Neural progenitor cell (in vitro differentiated cells): ENCODE measurements at regions not wholly inside any gene's neighbourhood (a gene's known extent, or its start where the extent isn't known, plus 50 kb on each side); places are given as distances from the start of the nearest gene placed in this dataset.

Experiments used
- DNase-seq: peaks from one replicate; pipeline ENCODE4 v3.0.0-alpha.2; 2016; ENCODE audit warnings: low spot score
- H2AFZ ChIP-seq: fragments of 200-600 bp; sonication (generic); replicated peaks from 2 replicates; pipeline ENCODE4 v1.6.1; 2016; ENCODE audit warnings: antibody characterized with exemption
- H3F3A ChIP-seq: fragments of 200-600 bp; sonication (generic); 2 replicates; pipeline ENCODE4 v1.6.1; 2016; ENCODE audit warnings: antibody characterized with exemption, low read depth
- H3K27ac ChIP-seq: fragments of 200-600 bp; sonication (generic); 2 replicates; pipeline ENCODE4 v1.5.1; 2016; ENCODE audit warnings: mild to moderate bottlenecking
- H3K27me3 ChIP-seq: fragments of 200-600 bp; sonication (generic); 2 replicates; pipeline ENCODE4 v1.6.1; 2016; ENCODE audit warnings: mild to moderate bottlenecking, moderate library complexity
- H3K36me3 ChIP-seq: fragments of 200-600 bp; sonication (generic); 2 replicates; pipeline ENCODE4 v1.5.1; 2016
- H3K4me1 ChIP-seq: fragments of 200-600 bp; sonication (generic); 2 replicates; pipeline ENCODE4 v1.6.1; 2016; ENCODE audit warnings: mixed run types
- H3K4me2 ChIP-seq: fragments of 200-600 bp; sonication (generic); 2 replicates; pipeline ENCODE4 v1.6.1; 2016
- H3K4me3 ChIP-seq: fragments of 200-600 bp; sonication (generic); 2 replicates; pipeline ENCODE4 v1.5.1; 2016
- H3K79me2 ChIP-seq: fragments of 200-600 bp; sonication (generic); 2 replicates; pipeline ENCODE4 v1.6.1; 2016; ENCODE audit warnings: low read depth
- H3K9ac ChIP-seq: fragments of 200-600 bp; sonication (generic); 2 replicates; pipeline ENCODE4 v1.6.1; 2016
- H3K9me3 ChIP-seq: fragments of 200-600 bp; sonication (generic); 2 replicates; pipeline ENCODE4 v1.5.1; 2016; ENCODE audit warnings: low read depth
- H4K20me1 ChIP-seq: fragments of 200-600 bp; sonication (generic); 2 replicates; pipeline ENCODE4 v1.6.1; 2016; ENCODE audit warnings: low read depth
- H3K27ac Mint-ChIP-seq: 3 replicates; pipeline ENCODE4 v1.8.0; 2021; ENCODE audit warnings: mixed read lengths
- H3K27me3 Mint-ChIP-seq: 2 replicates; pipeline ENCODE4 v1.8.0; 2022; ENCODE audit warnings: low read depth, mild to moderate bottlenecking, inconsistent platforms, moderate library complexity, mixed read lengths; ENCODE audit not compliant: insufficient read depth
- H3K36me3 Mint-ChIP-seq: 3 replicates; pipeline ENCODE4 v1.8.0; 2021; ENCODE audit warnings: mixed read lengths
- H3K4me1 Mint-ChIP-seq: 3 replicates; pipeline ENCODE4 v1.8.0; 2021; ENCODE audit warnings: mixed read lengths
- H3K4me3 Mint-ChIP-seq: 3 replicates; pipeline ENCODE4 v1.8.0; 2021; ENCODE audit warnings: mild to moderate bottlenecking, moderate library complexity, mixed read lengths
- H3K9me3 Mint-ChIP-seq: 3 replicates; pipeline ENCODE4 v1.8.0; 2020; ENCODE audit warnings: mixed read lengths
- EZH2 ChIP-seq: fragments of 200-600 bp; sonication (generic); IDR thresholded peaks from 2 replicates; pipeline ENCODE4 v1.6.1; 2017; ENCODE audit warnings: antibody characterized with exemption, mild to moderate bottlenecking, moderate library complexity
- EZH2phosphoT487 ChIP-seq: fragments of 200-600 bp; sonication (generic); IDR thresholded peaks from 2 replicates; pipeline ENCODE4 v1.6.1; 2017; ENCODE audit warnings: antibody characterized with exemption
- TF ChIP-seq, protein P1 (sequence below): fragments of 200-600 bp; sonication (generic); IDR thresholded peaks from 2 replicates; pipeline ENCODE4 v1.5.1; 2017; ENCODE audit warnings: antibody characterized with exemption, mild to moderate bottlenecking

DNA sequence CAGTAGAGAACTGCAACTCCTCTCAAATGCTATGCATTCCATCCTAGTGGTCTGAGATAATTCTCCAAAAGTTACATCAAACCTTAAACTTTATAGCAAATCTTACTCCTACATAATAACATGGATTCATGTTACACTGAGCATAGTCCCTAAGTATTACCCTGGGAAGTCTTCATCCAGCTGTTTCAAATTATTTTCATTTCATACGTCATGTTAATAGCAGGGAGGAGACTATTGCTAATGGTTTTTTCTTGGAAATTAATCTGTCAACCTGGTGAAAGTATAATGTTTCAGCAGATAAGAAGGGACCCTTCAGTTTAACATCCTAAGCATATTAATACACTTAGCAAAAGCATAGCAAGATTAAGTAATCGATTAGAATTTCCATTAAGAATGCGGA is 318.1 kb downstream of the USP25 start:
- Mint-ChIP-seq H3K27ac (no peak overlapping the region), H3K4me1 (no peaks in the 10 kb centered on the region), H3K27me3 (peaks cover 2% of the 10 kb centered on the region), H3K36me3 (no peaks in the 10 kb centered on the region), H3K9me3 (peaks cover 4% of the 10 kb centered on the region), H3K4me3 (no peak overlapping the region)
- no peak for TF ChIP-seq EZH2phosphoT487
- TF ChIP-seq EZH2: no peak
- TF ChIP-seq, protein P1, sequence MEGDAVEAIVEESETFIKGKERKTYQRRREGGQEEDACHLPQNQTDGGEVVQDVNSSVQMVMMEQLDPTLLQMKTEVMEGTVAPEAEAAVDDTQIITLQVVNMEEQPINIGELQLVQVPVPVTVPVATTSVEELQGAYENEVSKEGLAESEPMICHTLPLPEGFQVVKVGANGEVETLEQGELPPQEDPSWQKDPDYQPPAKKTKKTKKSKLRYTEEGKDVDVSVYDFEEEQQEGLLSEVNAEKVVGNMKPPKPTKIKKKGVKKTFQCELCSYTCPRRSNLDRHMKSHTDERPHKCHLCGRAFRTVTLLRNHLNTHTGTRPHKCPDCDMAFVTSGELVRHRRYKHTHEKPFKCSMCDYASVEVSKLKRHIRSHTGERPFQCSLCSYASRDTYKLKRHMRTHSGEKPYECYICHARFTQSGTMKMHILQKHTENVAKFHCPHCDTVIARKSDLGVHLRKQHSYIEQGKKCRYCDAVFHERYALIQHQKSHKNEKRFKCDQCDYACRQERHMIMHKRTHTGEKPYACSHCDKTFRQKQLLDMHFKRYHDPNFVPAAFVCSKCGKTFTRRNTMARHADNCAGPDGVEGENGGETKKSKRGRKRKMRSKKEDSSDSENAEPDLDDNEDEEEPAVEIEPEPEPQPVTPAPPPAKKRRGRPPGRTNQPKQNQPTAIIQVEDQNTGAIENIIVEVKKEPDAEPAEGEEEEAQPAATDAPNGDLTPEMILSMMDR: no peak
- no peak for DNase-seq
- H3K79me2 ChIP-seq: no peaks in the 10 kb centered on the region
- no peaks in the 10 kb centered on the region for H4K20me1 ChIP-seq
- H3K4me3 ChIP-seq: no peak overlapping the region
- no peak overlapping the region for H3K4me2 ChIP-seq
- H3K4me1 ChIP-seq: no peaks in the 10 kb centered on the region
- H2AFZ ChIP-seq: no peak overlapping the region
- no peaks in the 10 kb centered on the region for H3K36me3 ChIP-seq
- H3K9me3 ChIP-seq: no peaks in the 10 kb centered on the region
- H3K9ac ChIP-seq: no peak overlapping the region
- H3K27me3 ChIP-seq: no peaks in the 10 kb centered on the region
- H3F3A ChIP-seq: no peaks in the 10 kb centered on the region
- H3K27ac ChIP-seq: no peak overlapping the region

DNA sequence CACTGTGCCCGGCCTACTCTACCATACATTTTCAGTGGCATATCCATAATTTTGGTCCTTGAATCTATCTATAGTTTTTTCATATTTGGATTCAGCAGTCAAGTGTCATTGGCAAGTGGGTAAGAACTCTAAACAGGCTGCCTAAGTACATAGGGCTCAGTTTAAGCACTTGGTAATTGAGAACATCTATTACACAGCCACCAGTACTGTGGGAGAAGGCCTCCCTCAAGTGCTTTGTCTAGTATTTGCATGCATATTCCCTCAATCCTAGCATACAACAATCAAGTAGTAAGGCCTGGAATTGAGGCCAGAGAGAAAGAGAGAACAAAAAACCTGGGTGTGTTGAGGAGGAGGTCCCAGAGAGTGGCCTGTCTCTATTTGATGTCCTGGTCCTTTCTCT is 325.2 kb downstream of the USP25 start:
- H3K9me3 Mint-ChIP-seq: peaks cover 5% of the 10 kb centered on the region
- Histone ChIP-seq H3F3A (no peaks in the 10 kb centered on the region), H4K20me1 (no peaks in the 10 kb centered on the region)

DNA sequence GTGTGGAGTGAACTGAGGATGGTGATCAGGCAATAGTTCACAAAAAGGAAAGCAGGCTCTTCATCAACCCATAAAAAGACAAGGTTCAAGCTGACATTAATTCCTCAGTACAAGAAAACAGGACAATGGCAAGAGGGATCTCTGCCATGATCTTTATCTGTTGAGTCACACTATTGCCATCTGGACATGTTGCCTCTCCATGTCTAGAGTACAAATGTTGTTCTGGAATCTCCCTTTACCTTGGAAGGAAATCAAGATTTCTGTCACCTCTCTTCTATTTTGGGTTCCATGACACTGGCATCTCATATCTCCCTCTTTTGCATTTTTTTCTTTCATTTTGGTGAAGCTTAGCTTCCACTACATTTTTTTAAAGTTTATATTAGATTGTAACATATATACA is 329.1 kb downstream of the USP25 start:
- no peaks in the 10 kb centered on the region for H3K79me2 ChIP-seq
- no peak overlapping the region for H2AFZ ChIP-seq
- no peaks in the 10 kb centered on the region for H3K36me3 ChIP-seq
- Mint-ChIP-seq H3K27ac (no peak overlapping the region), H3K36me3 (no peaks in the 10 kb centered on the region), H3K4me1 (no peaks in the 10 kb centered on the region), H3K4me3 (no peak overlapping the region), H3K9me3 (peaks cover 14% of the 10 kb centered on the region), H3K27me3 (no peaks in the 10 kb centered on the region)
- no peak overlapping the region for H3K4me3 ChIP-seq
- no peak for DNase-seq
- no peak overlapping the region for H3K9ac ChIP-seq
- H3K27me3 ChIP-seq: no peaks in the 10 kb centered on the region
- H3K27ac ChIP-seq: no peak overlapping the region
- H3F3A ChIP-seq: no peaks in the 10 kb centered on the region
- no peaks in the 10 kb centered on the region for H4K20me1 ChIP-seq
- no peaks in the 10 kb centered on the region for H3K9me3 ChIP-seq
- H3K4me1 ChIP-seq: no peaks in the 10 kb centered on the region
- TF ChIP-seq EZH2 (no peak), EZH2phosphoT487 (no peak)
- TF ChIP-seq, protein P1: no peak
- no peak overlapping the region for H3K4me2 ChIP-seq

More for the DNA sequence above, 325.2 kb downstream of the USP25 start:
- Histone ChIP-seq H3K9ac (no peak overlapping the region), H3K4me1 (no peaks in the 10 kb centered on the region), H3K4me3 (no peak overlapping the region), H3K9me3 (no peaks in the 10 kb centered on the region), H3K4me2 (no peak overlapping the region), H3K79me2 (no peaks in the 10 kb centered on the region), H3K27ac (no peak overlapping the region), H2AFZ (no peak overlapping the region), H3K36me3 (no peaks in the 10 kb centered on the region), H3K27me3 (no peaks in the 10 kb centered on the region)
- Mint-ChIP-seq H3K36me3 (no peaks in the 10 kb centered on the region), H3K4me1 (no peaks in the 10 kb centered on the region), H3K4me3 (no peak overlapping the region), H3K27ac (no peak overlapping the region), H3K27me3 (no peaks in the 10 kb centered on the region)
- TF ChIP-seq, protein P1: no peak
- TF ChIP-seq EZH2 (no peak), EZH2phosphoT487 (no peak)
- no peak for DNase-seq
